GM19035 (cell line): ENCODE measurements at regions not wholly inside any gene's neighbourhood (a gene's known extent, or its start where the extent isn't known, plus 50 kb on each side); places are given as distances from the start of the nearest gene placed in this dataset.
"Not testable (repeated sequence)": the region's sequence is repeated elsewhere in the genome, so short reads cannot be mapped to it uniquely, and the experiment has no call there.

Experiments
- ATAC-seq: cut with Tn5 transposase; IDR thresholded peaks from one replicate; pipeline ENCODE4 v1.9.1; 2021; ENCODE audit not compliant: unreplicated experiment

- no peak for ATAC-seq
These were observed 203.5 kb upstream of the DCC start for GRCh38 chr18:52136532-52136931.

GRCh38 chr18:52140986-52141385 lies 199.0 kb upstream of the DCC start:
- ATAC-seq: no peak

- no peak for ATAC-seq
These were observed 189.9 kb upstream of the DCC start for GRCh38 chr18:52150050-52150449.

GRCh38 chr18:52152036-52152435 lies 188.0 kb upstream of the DCC start:
- ATAC-seq: no peak

GRCh38 chr18:52156166-52156565 lies 183.8 kb upstream of the DCC start:
- no peak for ATAC-seq

- ATAC-seq: no peak
These were observed 179.4 kb upstream of the DCC start for GRCh38 chr18:52160636-52161035.

- no peak for ATAC-seq
These were observed 176.5 kb upstream of the DCC start for GRCh38 chr18:52163478-52163877.

- ATAC-seq: not testable (repeated sequence)
These were observed 171.9 kb upstream of the DCC start for GRCh38 chr18:52168131-52168530.

- ATAC-seq: no peak
These were observed 165.8 kb upstream of the DCC start for GRCh38 chr18:52174220-52174619.

GRCh38 chr18:52175406-52175805 lies 164.6 kb upstream of the DCC start:
- no peak for ATAC-seq

- no peak for ATAC-seq
These were observed 156.9 kb upstream of the DCC start for GRCh38 chr18:52183107-52183506.

- ATAC-seq: no peak
These were observed 149.8 kb upstream of the DCC start for GRCh38 chr18:52190195-52190594.

GRCh38 chr18:52190631-52191030 lies 149.4 kb upstream of the DCC start:
- no peak for ATAC-seq

GRCh38 chr18:52200406-52200805 lies 139.6 kb upstream of the DCC start:
- ATAC-seq: no peak

- ATAC-seq: no peak
These were observed 138.9 kb upstream of the DCC start for GRCh38 chr18:52200921-52201663.

- ATAC-seq: no peak
These were observed 131.4 kb upstream of the DCC start for GRCh38 chr18:52208646-52209045.

GRCh38 chr18:52216109-52216508 lies 123.9 kb upstream of the DCC start:
- ATAC-seq: no peak

GRCh38 chr18:52216666-52217065 lies 123.3 kb upstream of the DCC start:
- no peak for ATAC-seq

GRCh38 chr18:52219102-52219501 lies 120.9 kb upstream of the DCC start:
- ATAC-seq: no peak

- ATAC-seq: no peak
These were observed 119.9 kb upstream of the DCC start for GRCh38 chr18:52220062-52220591.

GRCh38 chr18:52222211-52222610 lies 117.8 kb upstream of the DCC start:
- no peak for ATAC-seq

GRCh38 chr18:52227536-52227935 lies 112.5 kb upstream of the DCC start:
- ATAC-seq: no peak

- ATAC-seq: no peak
These were observed 111.8 kb upstream of the DCC start for GRCh38 chr18:52228166-52228565.
